ENCODE measurements at regions not wholly inside any gene's neighbourhood (a gene's known extent, or its start where the extent isn't known, plus 50 kb on each side); places are given as distances from the start of the nearest gene placed in this dataset.
"Not testable (repeated sequence)": the region's sequence is repeated elsewhere in the genome, so short reads cannot be mapped to it uniquely, and the experiment has no call there.

DNA sequence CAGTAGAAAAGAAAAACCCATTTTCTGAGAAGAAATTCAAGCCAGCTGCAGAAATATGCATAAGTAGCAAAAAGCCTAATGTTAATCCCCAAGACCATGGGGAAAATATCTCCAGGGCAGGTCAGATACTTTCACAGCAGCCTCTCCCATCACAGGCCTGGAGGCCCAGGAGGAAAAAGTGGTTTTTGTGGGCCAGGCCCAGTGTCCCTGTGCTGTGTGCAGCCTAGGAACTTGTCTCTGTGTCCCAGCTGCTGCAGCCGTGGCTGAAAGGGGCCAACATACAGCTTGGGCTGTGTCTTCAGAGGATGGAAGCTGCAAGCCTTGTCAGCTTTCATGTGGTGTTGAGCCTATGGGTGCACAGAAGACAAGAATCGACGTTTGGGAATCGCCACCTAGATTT lies 581.0 kb downstream of the C4orf33 start:
- no peak for DNase-seq (ENCODE audit: low read depth in 3 of 3)

DNA sequence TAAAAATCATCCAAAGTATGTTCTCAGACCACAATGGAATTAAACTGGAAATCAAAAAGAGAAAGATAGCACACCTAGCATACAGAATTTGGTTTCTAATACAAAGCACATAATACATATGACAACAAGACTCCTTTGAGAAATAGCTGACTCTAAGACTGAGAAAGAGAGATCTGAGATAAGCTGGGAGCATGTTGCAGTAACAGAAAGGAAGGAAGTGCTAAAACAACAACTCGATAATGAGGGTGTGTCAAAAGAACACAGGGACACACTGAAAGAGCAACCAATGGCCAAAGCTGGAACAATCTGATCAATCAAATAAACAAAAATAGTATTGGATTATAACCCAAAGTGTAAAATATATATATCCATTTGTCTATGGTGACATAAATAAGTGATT lies 586.6 kb downstream of the C4orf33 start:
- no peak for DNase-seq (ENCODE audit: low read depth in 3 of 3)

DNA sequence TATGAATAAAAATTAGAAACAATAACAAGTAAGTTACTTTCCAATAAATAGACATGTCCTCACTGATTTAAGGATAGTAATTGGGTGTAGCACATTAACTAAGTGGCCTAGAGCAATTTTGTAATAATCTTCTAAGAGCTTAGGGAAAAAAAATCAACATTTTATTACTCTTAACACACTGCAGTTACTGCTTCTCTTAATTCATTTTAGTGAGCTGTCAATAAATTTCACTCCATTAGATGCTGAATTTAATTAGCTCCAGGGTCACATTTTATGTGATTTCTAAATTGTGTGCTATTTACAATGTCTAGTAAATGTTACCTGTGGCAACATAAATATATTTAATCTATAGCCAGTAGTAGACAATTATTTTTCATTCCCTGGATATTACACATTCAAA lies 612.0 kb downstream of the C4orf33 start:
- DNase-seq (ENCODE audit: low read depth in 3 of 3) = no peak

DNA sequence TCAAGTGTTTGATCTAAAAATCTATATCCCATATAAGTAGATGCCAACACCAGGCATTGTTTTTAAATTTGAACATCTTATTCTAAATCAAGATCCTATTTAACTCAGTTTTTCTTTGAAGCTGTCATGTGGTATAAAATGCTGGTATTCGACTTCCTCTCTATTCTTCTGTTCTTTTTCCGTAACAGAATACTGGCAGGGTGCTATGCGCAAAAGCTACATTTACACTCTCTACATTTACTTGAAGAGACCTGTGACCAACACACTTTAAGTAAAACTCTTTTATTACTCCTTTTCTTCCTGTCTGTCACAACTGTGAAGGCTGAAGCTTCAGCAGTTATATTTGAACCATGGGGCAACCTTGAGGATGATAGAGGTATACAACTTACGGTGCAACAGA lies 612.8 kb downstream of the C4orf33 start:
- no peak for DNase-seq (ENCODE audit: low read depth in 3 of 3)

DNA sequence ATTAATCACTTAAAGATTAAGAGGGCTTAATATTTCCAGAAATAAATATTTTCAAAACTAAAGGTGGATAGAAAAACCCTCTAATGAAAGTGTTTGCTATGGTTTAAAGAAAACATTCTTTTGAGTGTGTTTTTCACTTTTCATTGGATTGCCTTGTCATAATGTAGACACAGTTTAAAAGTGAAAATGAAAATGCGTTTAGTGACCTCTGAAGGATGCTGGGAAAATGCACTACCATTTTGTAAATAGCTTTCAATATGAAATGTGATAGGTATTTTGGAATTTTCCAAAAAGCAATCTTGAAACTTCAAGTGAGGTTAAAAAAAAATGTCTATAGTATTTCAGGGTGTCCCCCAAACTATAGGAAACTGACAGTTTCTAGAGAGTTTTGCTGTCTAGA lies 642.2 kb downstream of the C4orf33 start:
- DNase-seq (ENCODE audit: low read depth in 3 of 3) = no peak

DNA sequence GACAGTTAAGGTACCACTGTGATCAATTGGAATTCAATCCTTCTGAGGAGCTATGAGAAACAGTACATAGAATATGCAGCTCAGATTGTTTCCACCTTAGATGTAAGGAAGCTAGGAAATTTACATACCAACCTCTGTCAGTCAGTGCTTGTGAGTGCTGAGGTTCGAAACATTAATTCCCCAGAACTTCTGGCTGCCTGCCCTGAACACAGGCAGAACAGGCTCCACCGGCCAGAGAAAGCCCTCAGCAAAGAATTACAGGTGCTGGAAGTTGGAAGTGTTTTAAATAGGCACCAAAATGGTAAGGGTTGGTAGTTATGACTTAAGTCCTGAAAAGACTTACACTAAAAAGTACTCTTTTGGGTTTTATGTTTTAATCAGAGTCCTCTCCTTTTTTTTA lies 651.8 kb downstream of the C4orf33 start:
- no peak for DNase-seq (ENCODE audit: low read depth in 3 of 3)

DNA sequence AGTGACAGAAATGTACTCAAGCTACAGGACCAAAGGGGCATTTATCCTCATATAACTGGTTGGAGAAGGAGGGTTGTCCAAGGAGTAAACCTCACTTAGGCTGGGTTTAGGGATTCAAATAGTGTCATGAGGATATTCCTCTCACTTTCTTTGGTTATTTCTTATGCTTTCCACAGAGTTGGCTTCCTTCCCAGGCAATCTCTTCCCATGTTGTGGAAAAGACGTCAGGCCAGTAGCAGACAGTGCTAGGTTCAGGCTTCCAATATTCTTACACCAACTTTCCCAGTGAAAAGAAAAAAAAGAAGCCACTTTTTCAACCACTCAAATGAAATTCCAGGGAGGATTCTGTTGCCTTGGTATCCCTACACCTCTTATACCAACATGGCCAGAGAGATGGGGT lies 653.0 kb downstream of the C4orf33 start:
- DNase-seq (ENCODE audit: low read depth in 3 of 3) = no peak

DNA sequence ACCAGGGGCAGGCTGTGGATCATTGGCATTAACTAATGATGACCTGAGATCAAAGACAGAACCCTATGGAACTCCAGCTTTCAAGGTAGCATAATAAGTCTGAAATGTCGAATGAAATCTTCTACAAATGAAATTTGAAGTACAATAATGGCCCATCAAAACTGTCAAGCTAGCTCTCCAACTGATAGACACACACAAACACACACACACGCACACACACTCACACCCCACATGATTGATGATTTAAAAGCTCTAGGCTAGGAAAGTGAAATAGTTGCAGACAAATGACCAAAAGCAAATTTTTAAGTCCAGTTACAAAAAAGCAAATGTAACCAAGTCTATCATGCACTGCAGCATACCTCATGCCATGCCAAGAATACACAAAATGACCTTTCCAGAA lies 655.7 kb downstream of the C4orf33 start:
- no peak for DNase-seq (ENCODE audit: low read depth in 3 of 3)

DNA sequence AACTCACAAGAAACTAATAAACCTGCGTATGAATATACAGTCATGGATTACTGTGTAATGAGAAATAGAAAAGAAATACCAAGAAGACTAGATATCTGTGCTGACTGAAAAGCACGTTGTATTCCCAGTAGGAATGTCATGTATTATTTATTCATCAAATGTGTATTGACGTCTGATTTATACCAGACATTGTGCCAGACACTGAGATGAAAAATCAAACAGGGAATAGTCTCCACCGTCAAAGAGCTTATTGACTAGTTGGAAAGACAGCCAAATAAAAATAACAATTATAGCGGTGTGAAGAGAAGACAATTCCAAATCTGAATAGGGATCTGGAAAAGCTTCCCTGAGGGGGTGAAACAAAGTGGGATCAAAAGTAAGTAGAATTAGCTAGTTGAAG lies 687.6 kb downstream of the C4orf33 start:
- DNase-seq (ENCODE audit: low read depth in 3 of 3) = no peak

DNA sequence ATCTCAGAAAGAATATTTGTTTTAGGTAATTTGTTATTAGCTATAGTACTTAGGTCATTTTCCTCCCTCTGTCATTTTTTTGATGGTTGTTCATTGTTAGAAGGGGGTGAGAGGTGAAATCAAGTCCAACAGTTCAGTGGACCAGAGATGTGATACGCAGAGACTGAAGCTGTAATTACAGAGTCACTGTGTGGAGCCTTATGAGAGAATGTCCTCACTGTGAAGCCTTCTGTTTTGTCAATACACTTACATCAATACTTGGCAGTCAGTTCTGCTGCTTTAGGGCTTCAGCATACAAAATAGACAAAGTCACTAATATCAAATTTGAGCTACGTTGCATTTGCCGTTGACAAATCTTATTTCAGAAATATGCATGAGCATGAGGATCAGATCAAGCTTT lies 692.5 kb downstream of the C4orf33 start:
- DNase-seq (ENCODE audit: low read depth in 3 of 3) = no peak

DNA sequence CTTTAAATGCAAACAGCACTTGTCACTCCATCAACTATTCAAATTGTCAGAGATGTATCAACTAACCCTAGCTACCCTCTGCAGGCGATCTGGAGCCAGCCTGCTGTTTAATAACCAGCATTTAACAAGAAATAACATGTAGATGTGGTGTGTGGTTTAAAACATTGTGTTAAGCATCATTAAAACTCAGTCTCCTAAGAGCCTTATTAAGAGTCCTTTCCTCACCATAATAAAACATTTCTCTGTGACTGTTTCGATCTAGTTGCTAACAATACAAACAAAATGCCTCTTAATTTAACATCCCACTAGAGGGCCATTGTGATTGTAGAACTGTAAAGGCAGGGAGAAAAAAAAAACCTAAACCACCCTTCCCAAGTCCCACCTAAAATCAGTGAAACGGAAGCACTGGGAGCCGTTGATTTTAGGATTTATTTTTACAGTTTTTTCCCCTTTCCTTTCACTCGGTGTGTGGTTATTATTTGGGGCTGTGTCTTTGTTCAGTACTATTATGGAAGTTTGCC lies 708.6 kb downstream of the C4orf33 start:
- no peak for DNase-seq (ENCODE audit: low read depth in 3 of 3)

DNA sequence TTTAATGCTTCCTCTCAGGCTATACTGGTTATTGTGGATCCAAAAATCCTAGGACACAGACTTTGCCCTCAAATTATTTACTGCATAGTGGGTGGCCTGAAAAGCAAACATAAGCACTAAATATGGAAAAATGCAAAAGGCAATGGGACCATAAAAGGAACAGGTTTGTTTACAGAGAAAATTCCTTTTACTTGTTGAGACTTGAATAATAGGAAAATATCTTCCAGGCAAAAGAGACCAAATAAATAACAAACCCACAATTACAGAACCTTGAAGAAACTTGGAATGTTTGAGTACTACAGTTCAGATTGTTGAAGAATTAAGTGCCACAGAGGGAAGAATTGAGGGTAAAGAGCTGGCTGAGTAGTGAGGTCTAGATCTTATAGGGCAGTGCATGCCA lies 711.0 kb downstream of the C4orf33 start:
- DNase-seq (ENCODE audit: low read depth in 3 of 3) = no peak

DNA sequence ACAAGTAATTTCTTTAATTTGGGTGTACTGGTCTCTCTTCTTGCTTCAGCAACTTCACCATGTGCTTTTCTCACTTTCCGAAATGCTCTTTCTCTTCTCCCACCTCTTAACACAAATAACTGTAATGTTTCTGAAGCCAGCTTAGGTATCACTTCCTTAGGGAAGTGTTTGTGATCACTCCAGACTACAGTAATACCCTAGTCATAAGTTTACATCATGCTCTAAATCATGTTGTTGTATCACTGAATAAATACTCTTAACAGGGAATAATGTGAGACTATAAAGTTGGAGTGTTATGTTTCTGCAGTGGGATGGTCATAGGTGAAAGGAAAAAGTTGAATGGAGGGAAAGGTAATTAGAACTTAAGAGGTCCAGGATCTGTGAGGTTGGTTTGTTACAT lies 712.3 kb downstream of the C4orf33 start:
- no peak for DNase-seq (ENCODE audit: low read depth in 3 of 3)

DNA sequence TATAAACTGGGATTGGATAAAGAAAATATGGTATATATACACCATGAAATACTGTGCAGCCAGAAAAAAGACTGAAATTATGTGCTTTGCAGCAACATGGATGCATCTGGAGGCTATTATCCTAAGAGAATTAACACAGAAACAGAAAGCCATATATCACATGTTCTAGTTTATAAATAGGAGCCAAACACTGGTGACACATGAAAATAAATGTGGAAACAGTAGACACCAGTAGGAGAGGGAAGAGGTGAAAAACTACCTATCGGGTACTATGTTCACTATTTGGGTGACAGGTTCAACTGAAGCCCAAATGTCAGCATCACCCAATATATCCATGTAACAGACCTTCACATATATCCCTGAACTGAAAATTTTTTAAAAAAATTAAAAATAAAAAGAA lies 725.1 kb downstream of the C4orf33 start:
- no peak for DNase-seq (ENCODE audit: low read depth in 3 of 3)

DNA sequence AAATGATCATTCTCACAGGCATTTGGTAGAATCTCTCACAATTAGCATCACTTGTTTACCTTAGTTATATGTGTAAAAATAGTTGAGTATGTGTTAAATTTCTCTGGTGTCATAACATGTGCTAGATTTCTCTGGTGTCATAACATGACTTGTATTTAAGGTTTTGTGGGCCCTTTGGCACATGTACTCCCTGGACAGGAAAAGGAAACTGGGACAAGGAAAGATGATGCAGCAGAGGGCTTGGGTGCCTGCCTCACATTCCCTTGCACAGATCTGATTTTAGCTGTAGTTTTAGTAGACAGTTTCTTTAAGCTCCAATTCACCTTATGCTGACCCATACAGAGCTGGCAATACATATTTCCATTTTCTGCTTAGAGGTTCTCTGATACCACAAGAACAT lies 726.0 kb downstream of the C4orf33 start:
- DNase-seq (ENCODE audit: low read depth in 3 of 3) = no peak

DNA sequence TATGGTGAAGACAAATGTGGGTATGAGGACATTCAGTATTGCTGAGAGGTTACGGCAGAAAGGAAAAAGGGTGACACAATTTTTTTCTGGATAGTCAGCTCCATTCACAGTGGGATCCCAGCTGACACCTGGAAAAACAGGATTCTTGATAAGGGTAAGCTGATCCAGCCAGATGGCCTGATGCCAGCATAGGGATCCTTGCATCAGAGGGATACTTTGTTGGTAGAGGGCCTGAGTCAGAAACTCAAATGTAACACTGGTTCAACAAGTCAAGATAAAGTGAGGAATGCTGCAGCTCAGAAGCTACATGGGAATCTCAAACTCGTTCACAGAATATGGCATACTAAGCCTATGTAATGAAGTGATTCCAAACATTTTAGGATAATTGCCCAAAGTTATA lies 726.7 kb downstream of the C4orf33 start:
- DNase-seq (ENCODE audit: low read depth in 3 of 3) = no peak

DNA sequence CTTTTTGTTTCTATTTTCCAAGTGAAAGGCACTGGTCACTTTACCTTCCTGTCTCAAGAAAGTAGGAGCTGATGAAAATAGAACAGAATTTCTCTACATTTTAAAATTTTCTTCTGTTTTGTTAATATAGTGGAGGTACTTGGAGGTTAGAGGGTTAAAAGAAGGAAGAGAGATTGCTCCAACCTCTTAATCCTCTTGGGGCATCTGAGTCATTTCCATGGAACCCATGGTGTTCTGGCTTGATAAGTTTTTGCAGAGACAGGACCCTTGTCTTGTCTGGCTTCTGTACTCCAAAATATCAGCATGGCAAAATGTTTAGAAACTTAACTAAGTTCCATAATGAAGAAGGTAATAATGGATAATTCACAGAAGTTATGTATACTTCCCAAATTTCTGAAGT lies 727.2 kb downstream of the C4orf33 start:
- DNase-seq (ENCODE audit: low read depth in 3 of 3) = no peak

DNA sequence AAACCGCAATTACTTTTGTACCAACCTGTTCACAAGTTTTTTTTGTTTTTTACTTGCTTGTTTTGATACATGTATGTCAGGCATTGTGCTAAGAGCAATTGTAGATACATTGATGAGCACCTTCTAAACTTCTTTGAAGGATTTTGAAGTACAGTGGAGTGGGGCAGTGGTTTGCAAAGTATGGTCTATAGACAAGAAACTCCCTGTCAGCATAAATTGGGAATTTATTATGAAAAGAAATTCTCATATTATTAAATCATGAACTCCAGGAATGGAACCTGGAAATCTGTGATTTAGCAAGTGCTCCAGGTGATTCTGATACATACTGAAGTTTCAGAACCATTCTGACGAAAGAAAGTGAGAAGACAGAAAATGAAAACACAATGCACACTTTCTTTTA lies 733.4 kb downstream of the C4orf33 start:
- DNase-seq (ENCODE audit: low read depth in 3 of 3) = no peak

DNA sequence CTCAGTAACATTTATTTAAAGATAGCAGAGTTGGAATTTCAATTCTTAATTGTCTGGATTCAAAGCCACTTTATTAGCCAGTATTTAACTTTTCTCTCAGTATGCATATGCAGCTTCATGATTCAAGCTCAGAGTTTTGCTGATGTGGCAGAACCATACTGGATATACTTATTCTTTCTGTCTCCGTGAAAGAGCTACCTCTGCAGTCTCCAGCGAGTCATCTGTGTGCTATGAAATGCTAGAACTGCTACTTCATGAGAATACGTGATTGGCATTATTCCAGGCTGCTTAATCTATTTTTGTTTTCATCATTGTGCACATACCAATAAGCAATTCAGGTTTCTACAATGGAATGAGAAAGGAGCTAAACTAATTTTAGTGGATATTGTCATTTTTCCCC lies 743.7 kb downstream of the C4orf33 start:
- DNase-seq (ENCODE audit: low read depth in 3 of 3) = no peak

DNA sequence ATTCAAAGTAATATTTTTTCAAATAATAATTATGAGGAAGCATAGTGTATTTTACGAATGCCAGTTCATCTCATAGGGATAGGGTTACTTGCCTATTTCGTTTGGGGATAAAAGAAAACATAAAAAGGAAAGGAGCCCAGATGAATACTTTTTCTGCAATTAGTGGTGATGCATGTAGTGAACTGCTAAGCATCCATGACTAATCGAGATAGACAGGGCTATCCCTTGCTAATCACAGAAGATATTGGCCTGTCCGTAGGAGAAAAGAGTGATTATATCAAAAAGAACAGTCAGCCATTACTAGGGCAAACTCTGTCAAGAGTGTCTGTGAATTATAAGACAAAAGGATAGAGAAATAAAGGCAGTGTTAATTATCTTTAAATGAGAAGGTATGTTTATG lies 746.1 kb downstream of the C4orf33 start:
- no peak for DNase-seq (ENCODE audit: low read depth in 3 of 3)

DNA sequence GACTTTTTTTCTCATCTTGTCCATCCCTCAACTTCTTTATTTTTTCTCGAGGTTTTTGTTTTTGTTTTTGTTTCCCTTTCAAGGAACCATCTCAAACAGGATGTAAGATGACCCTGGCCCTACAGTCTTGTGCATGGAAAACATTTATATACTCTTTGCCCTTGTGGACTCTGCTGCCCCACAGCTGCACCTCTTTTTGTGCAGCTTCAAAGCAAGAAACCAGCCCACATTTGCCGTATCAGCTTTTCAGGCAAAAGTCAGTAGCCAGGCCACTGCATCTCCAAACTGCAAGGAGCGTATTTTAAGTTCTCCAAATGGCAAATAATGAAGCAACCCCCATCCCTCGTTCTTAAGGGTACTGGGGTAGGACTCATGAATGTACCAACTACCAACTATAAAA lies 756.5 kb downstream of the C4orf33 start:
- no peak for DNase-seq (ENCODE audit: low read depth in 3 of 3)

DNA sequence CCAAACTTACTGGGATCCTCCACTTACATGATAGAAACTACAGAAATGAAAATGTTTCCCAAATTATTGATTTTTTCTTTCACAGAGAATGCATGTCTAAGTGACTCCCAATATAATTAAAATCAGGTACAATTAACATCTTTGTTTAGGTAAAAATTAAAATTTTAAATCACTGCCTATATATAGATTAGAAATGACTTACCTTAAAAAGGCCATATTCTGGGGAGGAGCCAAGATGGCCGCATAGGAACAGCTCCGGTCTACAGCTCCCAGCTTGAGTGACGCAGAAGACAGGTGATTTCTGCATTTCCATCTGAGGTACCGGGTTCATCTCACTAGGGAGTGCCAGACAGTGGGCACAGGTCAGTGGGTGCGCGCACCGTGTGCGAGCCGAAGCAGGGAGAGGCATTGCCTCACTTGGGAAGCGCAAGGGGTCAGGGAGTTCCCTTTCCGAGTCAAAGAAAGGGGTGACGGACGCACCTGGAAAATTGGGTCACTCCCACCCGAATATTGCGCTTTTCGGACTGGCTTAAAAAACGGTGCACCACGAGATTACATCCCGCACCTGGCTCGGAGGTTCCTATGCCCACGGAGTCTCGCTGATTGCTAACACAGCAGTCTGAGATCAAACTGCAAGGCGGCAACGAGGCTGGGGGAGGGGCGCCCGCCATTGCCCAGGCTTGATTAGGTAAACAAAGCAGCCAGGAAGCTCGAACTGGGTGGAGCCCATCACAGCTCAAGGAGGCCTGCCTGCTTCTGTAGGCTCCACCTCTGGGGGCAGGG lies 757.9 kb downstream of the C4orf33 start:
- DNase-seq (ENCODE audit: low read depth in 3 of 3) = not testable (repeated sequence)

DNA sequence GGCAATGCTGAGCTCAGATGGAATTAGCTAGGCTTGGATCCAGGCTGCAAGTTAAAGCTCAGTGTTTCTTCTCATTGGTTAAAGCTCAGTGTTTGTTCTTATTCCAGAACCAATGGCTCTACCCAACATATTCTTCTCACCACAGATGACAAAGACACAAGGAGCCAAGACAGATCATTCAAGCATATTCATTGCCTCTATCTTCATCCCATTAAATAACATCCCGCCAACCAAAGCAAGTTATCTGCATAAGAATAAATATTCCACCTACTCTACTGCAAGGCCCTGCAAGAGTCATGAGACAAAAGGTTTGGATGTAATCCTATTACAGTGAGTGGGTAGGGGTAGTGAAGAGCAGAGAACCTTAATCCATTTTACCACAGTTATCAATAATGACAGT lies 766.5 kb downstream of the C4orf33 start:
- DNase-seq (ENCODE audit: low read depth in 3 of 3) = no peak

DNA sequence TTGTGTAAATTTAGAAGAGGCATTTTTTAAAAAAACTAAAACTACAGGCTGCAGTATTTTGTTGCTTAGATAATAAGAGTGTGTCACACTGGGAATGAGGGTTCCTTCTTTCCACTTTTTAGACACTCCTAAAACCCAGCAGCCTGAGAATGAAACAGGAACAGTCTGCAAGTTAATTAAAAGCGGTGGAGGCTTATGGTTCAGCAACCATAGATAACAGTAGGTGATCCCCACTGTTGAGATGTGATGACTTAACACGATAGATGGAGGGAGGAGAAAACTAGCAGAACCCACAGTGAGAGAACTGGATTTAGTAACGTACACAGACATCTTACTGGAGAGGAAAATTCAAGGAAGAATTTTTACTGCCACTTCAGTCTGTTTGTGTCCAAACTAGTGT lies 767.3 kb downstream of the C4orf33 start:
- no peak for DNase-seq (ENCODE audit: low read depth in 3 of 3)

Data from stimulated activated CD4-positive, alpha-beta T cell treated with anti-CD3 and anti-CD28 coated beads, TNF-alpha, amount 100 ng/mL, for 24 hours (primary cell).